Psoas muscle (tissue), 7 donors: ENCODE measurements at regions not wholly inside any gene's neighbourhood (a gene's known extent, or its start where the extent isn't known, plus 50 kb on each side); places are given as distances from the start of the nearest gene placed in this dataset.

Experiments
- ATAC-seq, 4 donors: fragments of 200-7000 bp; cut with Tn5 transposase; one replicate each; pipeline ENCODE4 v1.9.1; 2020; ENCODE audit warnings: moderate library complexity in 3 of 4, mild to moderate bottlenecking in 2 of 4
- DNase-seq, 2 donors: peaks; one replicate each; pipeline ENCODE4 v3.0.0-alpha.2; 2020
- H3K27ac ChIP-seq: fragments of 200-600 bp; one replicate; pipeline ENCODE4 v1.8.0; 2022
- H3K27me3 ChIP-seq, 3 donors: fragments of 200-600 bp in 1 of 3; one replicate each; pipeline versions ENCODE4 v1.6.1 to v1.8.0; 2013 to 2022; ENCODE audit warnings: low read length in 2 of 3, mild to moderate bottlenecking in 2 of 3, moderate library complexity in 1 of 3; ENCODE audit not compliant: insufficient read depth in 3 of 3
- H3K36me3 ChIP-seq, 2 donors: fragments of 200-600 bp in 1 of 2; one replicate each; pipeline versions ENCODE4 v1.6.1 to v1.8.0; 2013 to 2022; ENCODE audit warnings: low read depth in 1 of 2, mild to moderate bottlenecking in 1 of 2, moderate library complexity in 1 of 2; ENCODE audit not compliant: insufficient read depth in 1 of 2
- H3K4me1 ChIP-seq: fragments of 200-600 bp; one replicate; pipeline ENCODE4 v1.8.0; 2022
- H3K4me3 ChIP-seq: fragments of 200-600 bp; one replicate; pipeline ENCODE4 v1.8.0; 2022; ENCODE audit warnings: mild to moderate bottlenecking
- H3K9me3 ChIP-seq: fragments of 200-600 bp; one replicate; pipeline ENCODE4 v1.8.0; 2022
- WGBS, 3 donors: extraction: QIAGEN DNeasy Blood & Tissue Kit; methylation state at CpG; one replicate each; pipeline versions ENCODE4 v1.1.6 to v1.1.7; 2013; 5-methylcytosine and 5-hydroxymethylcytosine counted together
- intact Hi-C, 2 donors: fragments of 100-400 bp; cut with DNase I; formaldehyde crosslinking; loops; one replicate each; pipeline versions ENCODE4 v1.11.0 to v1.14.2; 2022
- TF ChIP-seq, protein P1 (sequence below): fragments of 200-600 bp; IDR thresholded peaks from one replicate; pipeline ENCODE4 v1.8.0; 2022; ENCODE audit warnings: antibody characterized with exemption
- donor health status: healthy with polysubstance abuse.
- donor health status: DM: no; HTN: no; CAD: no; lungs with moderate emphysema.
- donor health status: Bipolar disorder and iron deficiency.
- donor health status: healthy.
- donor health status: DM: yes; HTN: yes; CAD: no.
- donor health status: DM: no; HTN: no; CAD: no.
- donor health status: DM: yes; HTN: yes; CAD: no.

GRCh38 chr14:84458881-84459280, 1071.1 kb upstream of the FLRT2 start:
- no peaks in the 10 kb centered on the region for H3K9me3 ChIP-seq
- TF ChIP-seq, protein P1, sequence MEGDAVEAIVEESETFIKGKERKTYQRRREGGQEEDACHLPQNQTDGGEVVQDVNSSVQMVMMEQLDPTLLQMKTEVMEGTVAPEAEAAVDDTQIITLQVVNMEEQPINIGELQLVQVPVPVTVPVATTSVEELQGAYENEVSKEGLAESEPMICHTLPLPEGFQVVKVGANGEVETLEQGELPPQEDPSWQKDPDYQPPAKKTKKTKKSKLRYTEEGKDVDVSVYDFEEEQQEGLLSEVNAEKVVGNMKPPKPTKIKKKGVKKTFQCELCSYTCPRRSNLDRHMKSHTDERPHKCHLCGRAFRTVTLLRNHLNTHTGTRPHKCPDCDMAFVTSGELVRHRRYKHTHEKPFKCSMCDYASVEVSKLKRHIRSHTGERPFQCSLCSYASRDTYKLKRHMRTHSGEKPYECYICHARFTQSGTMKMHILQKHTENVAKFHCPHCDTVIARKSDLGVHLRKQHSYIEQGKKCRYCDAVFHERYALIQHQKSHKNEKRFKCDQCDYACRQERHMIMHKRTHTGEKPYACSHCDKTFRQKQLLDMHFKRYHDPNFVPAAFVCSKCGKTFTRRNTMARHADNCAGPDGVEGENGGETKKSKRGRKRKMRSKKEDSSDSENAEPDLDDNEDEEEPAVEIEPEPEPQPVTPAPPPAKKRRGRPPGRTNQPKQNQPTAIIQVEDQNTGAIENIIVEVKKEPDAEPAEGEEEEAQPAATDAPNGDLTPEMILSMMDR: no peak
- no peaks in the 10 kb centered on the region for H3K27me3 ChIP-seq
- H3K36me3 ChIP-seq: no peaks in the 10 kb centered on the region
- H3K4me3 ChIP-seq: no peak overlapping the region
- no peak overlapping the region for H3K27ac ChIP-seq
- DNase-seq (no peak), ATAC-seq (no peak)
- intact Hi-C loops: no loop called here
- 21 to 31% (median 26%) methylated on average over 1 of the region's 1 CpG for WGBS, 3 donors
- H3K4me1 ChIP-seq: no peaks in the 10 kb centered on the region

GRCh38 chr14:84465880-84466279, 1064.1 kb upstream of the FLRT2 start:
- DNase-seq (no peak), ATAC-seq (no peak)
- Histone ChIP-seq H3K4me1 (no peaks in the 10 kb centered on the region), H3K4me3 (no peak overlapping the region), H3K36me3 (no peaks in the 10 kb centered on the region), H3K9me3 (no peaks in the 10 kb centered on the region), H3K27ac (no peak overlapping the region), H3K27me3 (no peaks in the 10 kb centered on the region)
- TF ChIP-seq, protein P1: no peak
- intact Hi-C loops: no loop called here
- 39 to 43% (median 40%) methylated on average over 1 of the region's 1 CpG for WGBS, 3 donors

DNA sequence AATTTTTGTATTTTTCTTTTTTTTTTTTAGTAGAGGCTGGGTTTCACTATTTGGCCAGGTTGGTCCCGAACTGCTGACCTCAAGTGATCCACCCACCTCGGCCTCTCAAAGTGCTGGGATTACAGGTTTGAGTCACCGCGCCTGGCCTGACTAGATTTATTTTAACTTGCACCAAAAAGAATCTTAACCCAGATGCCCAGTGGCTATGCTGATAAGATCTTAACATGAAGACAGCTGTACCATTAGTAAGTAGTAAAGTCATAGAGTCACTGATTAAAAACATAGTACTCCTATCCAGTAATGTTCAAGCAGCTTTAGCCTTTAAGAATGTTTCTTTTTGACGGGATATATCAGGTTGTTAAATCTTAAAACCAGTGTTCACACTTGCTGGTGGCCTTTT, 1061.8 kb upstream of the FLRT2 start:
- no peak for DNase-seq
- H3K4me3 ChIP-seq: no peak overlapping the region
- no peaks in the 10 kb centered on the region for H3K36me3 ChIP-seq
- H3K27ac ChIP-seq: no peak overlapping the region
- no peaks in the 10 kb centered on the region for H3K4me1 ChIP-seq
- no peaks in the 10 kb centered on the region for H3K27me3 ChIP-seq
- intact Hi-C loops: no loop called here
- no peak for ATAC-seq
- no peaks in the 10 kb centered on the region for H3K9me3 ChIP-seq
- WGBS, 3 donors: 68 to 76% (median 74%) methylated on average over 5 of the region's 5 CpGs
- TF ChIP-seq, protein P1: no peak

DNA sequence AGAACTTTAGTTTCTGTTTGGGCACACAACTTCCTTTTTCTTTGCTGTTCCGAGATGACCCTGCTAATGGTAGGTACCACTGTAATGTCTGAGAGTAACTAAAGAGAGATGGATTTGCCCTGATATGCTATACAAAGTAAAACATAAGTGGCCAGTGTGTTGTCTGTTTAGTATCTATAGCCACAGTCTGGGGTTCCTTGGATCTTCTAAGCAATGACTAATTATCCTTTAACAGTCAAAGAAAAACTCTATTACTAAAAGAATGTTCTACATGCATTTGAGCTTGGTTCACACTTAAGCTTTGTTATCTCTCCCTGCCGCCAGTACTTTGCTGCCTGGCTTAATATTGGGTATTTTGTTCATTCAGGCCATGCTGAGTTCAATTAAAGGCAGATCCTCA, 1051.9 kb upstream of the FLRT2 start:
- no peak overlapping the region for H3K4me3 ChIP-seq
- H3K4me1 ChIP-seq: no peaks in the 10 kb centered on the region
- H3K36me3 ChIP-seq: no peaks in the 10 kb centered on the region
- DNase-seq: no peak
- ATAC-seq: no peak
- H3K9me3 ChIP-seq: no peaks in the 10 kb centered on the region
- WGBS, 3 donors: 86 to 90% (median 87%) methylated on average over 2 of the region's 2 CpGs
- TF ChIP-seq, protein P1: no peak
- H3K27me3 ChIP-seq: peaks cover 0 to 2% (median 0%) of the 10 kb centered on the region in 3 donors
- no peak overlapping the region for H3K27ac ChIP-seq
- intact Hi-C loops: no loop called here

- no peak overlapping the region for H3K27ac ChIP-seq
- TF ChIP-seq, protein P1: no peak
- no peaks in the 10 kb centered on the region for H3K4me1 ChIP-seq
- H3K36me3 ChIP-seq: no peaks in the 10 kb centered on the region
- H3K4me3 ChIP-seq: no peak overlapping the region
- intact Hi-C loops: no loop called here
- WGBS, 3 donors: 88 to 91% (median 91%) methylated on average over 5 of the region's 5 CpGs
- ATAC-seq (no peak), DNase-seq (no peak)
- H3K9me3 ChIP-seq: no peaks in the 10 kb centered on the region
- H3K27me3 ChIP-seq: peaks cover 0 to 2% (median 0%) of the 10 kb centered on the region in 3 donors
Measured at GRCh38 chr14:84482256-84483071, 1047.5 kb upstream of the FLRT2 start.
